Cardiac muscle cell (in vitro differentiated cells and primary cell): ENCODE measurements at regions not wholly inside any gene's neighbourhood (a gene's known extent, or its start where the extent isn't known, plus 50 kb on each side); places are given as distances from the start of the nearest gene placed in this dataset.

Source experiments
- DNase-seq, 2 donors: peaks; one replicate each; pipeline versions ENCODE4 v3.0.0 to v3.0.0-alpha.2; 2010 to 2017; ENCODE audit warnings: low read depth in 1 of 2, low spot score in 1 of 2
- H3K27ac ChIP-seq: fragments of 200-600 bp; sonication (generic); 2 replicates; pipeline ENCODE4 v1.5.1; 2016
- H3K27me3 ChIP-seq: fragments of 200-600 bp; sonication (generic); 2 replicates; pipeline ENCODE4 v1.6.0; 2016; ENCODE audit warnings: control low read depth
- H3K36me3 ChIP-seq: fragments of 200-600 bp; sonication (generic); 2 replicates; pipeline ENCODE4 v1.5.1; 2016; ENCODE audit warnings: control low read depth
- H3K4me1 ChIP-seq: fragments of 200-600 bp; sonication (generic); 2 replicates; pipeline ENCODE4 v1.8.1; 2017; ENCODE audit warnings: low read depth, mild to moderate bottlenecking, mixed run types
- H3K4me3 ChIP-seq: fragments of 200-600 bp; sonication (generic); 2 replicates; pipeline ENCODE4 v1.5.1; 2016; ENCODE audit warnings: mild to moderate bottlenecking
- H3K9me3 ChIP-seq: fragments of 200-600 bp; sonication (generic); 2 replicates; pipeline ENCODE4 v1.5.1; 2017; ENCODE audit warnings: low read depth, mild to moderate bottlenecking, control low read depth
- TF ChIP-seq, protein P1 (sequence below): IDR thresholded peaks from 2 replicates; pipeline ENCODE4 v1.5.1; 2012; ENCODE audit warnings: low read depth, mild to moderate bottlenecking, low read length

DNA sequence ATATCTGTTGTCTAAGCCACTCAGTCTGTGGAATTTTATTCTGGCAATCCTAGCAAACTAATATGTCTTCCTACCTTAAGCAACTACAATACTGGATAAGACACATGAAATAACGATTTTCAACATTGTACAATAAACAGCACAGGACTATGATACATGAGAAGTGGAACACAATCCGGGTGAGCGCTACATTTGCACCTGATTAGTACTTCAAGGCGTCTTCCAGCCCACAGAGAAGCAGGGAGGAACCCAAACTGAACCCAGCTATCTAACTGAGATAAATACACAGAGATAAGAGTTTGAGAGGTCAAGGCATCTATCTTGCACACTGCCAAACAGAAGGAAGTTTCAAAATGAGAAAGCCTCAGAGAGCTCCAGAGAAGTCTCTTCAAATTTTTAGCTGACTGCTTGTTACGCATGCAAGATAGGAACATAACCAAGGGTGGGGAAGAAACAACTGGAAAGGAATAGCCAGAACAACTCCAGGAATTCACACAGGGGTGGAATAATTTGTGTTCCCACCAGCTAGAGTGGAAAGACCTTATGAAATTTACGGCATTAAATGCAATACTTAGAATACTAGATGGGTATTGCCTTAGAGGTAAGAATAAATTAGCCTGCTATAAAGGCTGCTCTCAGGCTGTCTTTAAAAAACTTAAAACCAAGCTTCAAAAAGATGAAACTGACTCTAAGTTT is 481.8 kb downstream of the MTRR start:
- Histone ChIP-seq H3K36me3 (no peaks in the 10 kb centered on the region), H3K27ac (no peak overlapping the region), H3K9me3 (no peaks in the 10 kb centered on the region), H3K4me3 (no peak overlapping the region), H3K27me3 (no peaks in the 10 kb centered on the region), H3K4me1 (no peaks in the 10 kb centered on the region)
- peak in 1 of 2 donors; percentile 6 for DNase-seq
- TF ChIP-seq, protein P1, sequence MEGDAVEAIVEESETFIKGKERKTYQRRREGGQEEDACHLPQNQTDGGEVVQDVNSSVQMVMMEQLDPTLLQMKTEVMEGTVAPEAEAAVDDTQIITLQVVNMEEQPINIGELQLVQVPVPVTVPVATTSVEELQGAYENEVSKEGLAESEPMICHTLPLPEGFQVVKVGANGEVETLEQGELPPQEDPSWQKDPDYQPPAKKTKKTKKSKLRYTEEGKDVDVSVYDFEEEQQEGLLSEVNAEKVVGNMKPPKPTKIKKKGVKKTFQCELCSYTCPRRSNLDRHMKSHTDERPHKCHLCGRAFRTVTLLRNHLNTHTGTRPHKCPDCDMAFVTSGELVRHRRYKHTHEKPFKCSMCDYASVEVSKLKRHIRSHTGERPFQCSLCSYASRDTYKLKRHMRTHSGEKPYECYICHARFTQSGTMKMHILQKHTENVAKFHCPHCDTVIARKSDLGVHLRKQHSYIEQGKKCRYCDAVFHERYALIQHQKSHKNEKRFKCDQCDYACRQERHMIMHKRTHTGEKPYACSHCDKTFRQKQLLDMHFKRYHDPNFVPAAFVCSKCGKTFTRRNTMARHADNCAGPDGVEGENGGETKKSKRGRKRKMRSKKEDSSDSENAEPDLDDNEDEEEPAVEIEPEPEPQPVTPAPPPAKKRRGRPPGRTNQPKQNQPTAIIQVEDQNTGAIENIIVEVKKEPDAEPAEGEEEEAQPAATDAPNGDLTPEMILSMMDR: no peak

DNA sequence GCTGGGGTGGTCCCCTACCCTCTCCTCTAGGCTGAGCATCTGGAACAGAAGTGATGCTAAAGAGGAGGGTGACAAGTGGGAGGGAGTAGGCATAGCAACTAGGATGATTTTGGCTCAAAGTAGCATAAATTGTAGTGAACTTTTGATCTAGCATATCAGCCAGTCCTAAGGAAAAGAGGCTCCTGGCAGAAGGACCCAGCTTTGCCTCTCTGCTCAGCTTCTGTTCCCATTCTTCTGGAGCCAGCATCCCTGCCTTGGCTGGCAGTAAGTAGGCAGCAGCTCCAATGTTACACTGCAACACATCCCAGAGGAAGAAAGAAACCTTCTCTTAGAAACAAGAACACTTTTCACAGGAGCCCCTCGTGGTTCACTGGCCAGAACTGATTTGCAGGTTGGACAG is 487.0 kb downstream of the MTRR start:
- Histone ChIP-seq H3K27ac (no peak overlapping the region), H3K4me3 (no peak overlapping the region), H3K36me3 (no peaks in the 10 kb centered on the region), H3K4me1 (no peaks in the 10 kb centered on the region), H3K27me3 (no peaks in the 10 kb centered on the region), H3K9me3 (no peaks in the 10 kb centered on the region)
- no peak for DNase-seq
- TF ChIP-seq, protein P1: no peak

DNA sequence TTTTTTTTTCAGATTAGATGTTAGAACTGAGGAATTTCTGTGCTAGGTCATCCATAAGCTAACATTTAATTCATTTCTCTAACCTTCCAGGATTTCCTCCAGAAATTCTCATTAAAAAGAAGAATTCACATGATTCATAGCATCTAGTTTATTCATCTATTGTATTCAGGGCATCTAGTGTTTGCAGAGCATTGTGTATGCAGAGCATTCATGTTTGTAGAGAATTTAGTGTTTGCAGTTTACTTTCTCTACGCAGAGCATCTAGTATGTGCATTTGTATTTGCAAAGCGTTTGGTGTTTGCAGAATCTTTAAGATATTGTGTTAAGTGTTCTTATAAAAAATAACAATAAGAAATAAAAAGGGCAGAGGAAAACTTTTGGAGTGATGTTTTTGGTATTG is 491.1 kb downstream of the MTRR start:
- TF ChIP-seq, protein P1: no peak
- H3K27ac ChIP-seq: no peak overlapping the region
- no peaks in the 10 kb centered on the region for H3K4me1 ChIP-seq
- no peak overlapping the region for H3K4me3 ChIP-seq
- DNase-seq: no peak
- H3K9me3 ChIP-seq: no peaks in the 10 kb centered on the region
- H3K27me3 ChIP-seq: no peaks in the 10 kb centered on the region
- H3K36me3 ChIP-seq: no peaks in the 10 kb centered on the region

DNA sequence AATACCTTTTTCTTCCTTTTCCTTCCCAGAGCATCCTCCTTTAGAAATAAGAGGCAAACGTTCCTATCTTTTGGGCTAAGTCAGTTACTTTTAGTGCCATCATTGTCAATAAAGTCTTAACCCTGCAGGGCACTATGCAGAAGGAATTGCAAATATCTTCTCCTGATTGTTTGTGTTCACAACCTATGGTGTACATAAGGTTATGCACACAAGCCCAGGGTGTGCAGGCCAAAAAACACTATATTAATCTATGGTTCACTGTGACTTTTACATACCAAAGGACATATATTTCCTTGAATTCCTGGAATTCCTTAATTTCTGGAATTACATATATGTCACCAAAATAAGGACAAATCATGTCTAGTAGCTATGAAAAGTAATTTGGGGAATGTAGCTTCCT is 493.5 kb downstream of the MTRR start:
- TF ChIP-seq, protein P1: no peak
- Histone ChIP-seq H3K27me3 (no peaks in the 10 kb centered on the region), H3K4me1 (no peaks in the 10 kb centered on the region), H3K36me3 (no peaks in the 10 kb centered on the region), H3K27ac (no peak overlapping the region), H3K9me3 (no peaks in the 10 kb centered on the region), H3K4me3 (no peak overlapping the region)
- no peak for DNase-seq

DNA sequence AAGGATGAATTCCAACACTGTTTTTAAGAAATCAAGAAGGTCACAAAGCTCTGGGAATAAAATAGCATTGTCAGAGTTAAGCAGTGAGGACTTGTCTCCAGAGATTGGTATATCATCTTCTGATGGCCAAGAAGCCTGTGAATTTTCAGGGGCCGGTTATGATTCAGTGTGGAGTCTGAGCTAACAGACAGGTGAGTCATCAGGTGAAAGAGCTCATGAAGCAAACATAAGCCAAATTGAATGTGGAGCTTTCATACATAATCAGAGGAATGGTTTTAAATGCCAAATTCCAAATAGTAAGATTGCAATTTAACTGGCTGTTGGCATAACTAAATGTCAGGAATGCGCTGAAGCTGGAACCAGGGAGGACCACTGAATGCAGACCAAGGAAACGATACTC is 494.2 kb downstream of the MTRR start:
- H3K4me3 ChIP-seq: no peak overlapping the region
- H3K27me3 ChIP-seq: no peaks in the 10 kb centered on the region
- H3K4me1 ChIP-seq: no peaks in the 10 kb centered on the region
- TF ChIP-seq, protein P1: no peak
- no peaks in the 10 kb centered on the region for H3K36me3 ChIP-seq
- H3K27ac ChIP-seq: no peak overlapping the region
- H3K9me3 ChIP-seq: no peaks in the 10 kb centered on the region
- peak in 1 of 2 donors; percentile 21 for DNase-seq
